ENCODE measurements at regions not wholly inside any gene's neighbourhood (a gene's known extent, or its start where the extent isn't known, plus 50 kb on each side); places are given as distances from the start of the nearest gene placed in this dataset.

DNA sequence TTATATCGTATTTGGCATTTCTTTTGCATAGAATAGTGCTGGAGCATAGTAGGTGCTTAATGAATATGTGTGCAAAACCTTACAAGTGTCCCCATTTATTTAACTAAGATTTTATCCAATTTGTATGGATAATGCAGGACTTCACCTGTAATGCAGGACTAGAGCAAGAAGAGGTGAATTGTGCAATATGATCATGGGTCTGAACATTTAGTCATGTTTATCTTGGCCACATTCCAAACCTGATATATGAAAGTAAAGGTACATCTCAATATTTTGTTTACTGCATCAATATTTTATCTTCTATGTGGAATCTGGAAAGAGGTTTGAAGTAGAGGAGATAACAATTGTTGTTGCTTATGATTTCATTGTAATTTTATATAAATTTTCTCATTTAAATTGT lies 1626.7 kb upstream of the B3GALT2 start:
- no peaks in the 10 kb centered on the region for H3K4me1 Mint-ChIP-seq
- H3K4me3 Mint-ChIP-seq, result no peak overlapping the region
- no peaks in the 10 kb centered on the region for H3K36me3 Mint-ChIP-seq (ENCODE audit: low read depth)
- H3K27me3 Mint-ChIP-seq (ENCODE audit: low read depth, poor library complexity), result no peaks in the 10 kb centered on the region
- no peak for DNase-seq
- H3K9me3 Mint-ChIP-seq, result no peaks in the 10 kb centered on the region
- TF ChIP-seq, protein P1, sequence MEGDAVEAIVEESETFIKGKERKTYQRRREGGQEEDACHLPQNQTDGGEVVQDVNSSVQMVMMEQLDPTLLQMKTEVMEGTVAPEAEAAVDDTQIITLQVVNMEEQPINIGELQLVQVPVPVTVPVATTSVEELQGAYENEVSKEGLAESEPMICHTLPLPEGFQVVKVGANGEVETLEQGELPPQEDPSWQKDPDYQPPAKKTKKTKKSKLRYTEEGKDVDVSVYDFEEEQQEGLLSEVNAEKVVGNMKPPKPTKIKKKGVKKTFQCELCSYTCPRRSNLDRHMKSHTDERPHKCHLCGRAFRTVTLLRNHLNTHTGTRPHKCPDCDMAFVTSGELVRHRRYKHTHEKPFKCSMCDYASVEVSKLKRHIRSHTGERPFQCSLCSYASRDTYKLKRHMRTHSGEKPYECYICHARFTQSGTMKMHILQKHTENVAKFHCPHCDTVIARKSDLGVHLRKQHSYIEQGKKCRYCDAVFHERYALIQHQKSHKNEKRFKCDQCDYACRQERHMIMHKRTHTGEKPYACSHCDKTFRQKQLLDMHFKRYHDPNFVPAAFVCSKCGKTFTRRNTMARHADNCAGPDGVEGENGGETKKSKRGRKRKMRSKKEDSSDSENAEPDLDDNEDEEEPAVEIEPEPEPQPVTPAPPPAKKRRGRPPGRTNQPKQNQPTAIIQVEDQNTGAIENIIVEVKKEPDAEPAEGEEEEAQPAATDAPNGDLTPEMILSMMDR (IDR thresholded peaks at IDR 0.05), result no peak
- no peak overlapping the region for H3K27ac Mint-ChIP-seq

DNA sequence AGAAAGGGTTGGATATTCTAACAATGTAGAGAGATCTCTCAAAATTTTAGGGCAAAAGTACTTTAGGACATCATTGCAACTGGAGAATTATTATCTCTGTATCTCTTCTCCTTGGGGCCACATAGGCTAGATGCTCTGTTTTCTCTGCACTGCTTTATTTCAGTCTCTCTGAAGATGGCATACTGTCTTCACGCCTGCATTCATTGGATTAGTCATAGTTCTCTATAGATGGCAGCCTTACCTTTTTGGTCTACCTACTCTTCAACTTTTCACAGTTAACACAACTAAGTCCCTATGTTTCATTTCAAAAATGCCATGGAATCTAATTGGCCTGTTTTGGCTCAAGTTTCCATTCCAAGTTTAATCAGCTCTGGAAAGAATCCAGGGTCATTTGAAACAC lies 1623.3 kb upstream of the B3GALT2 start:
- no peaks in the 10 kb centered on the region for H3K36me3 Mint-ChIP-seq (ENCODE audit: low read depth)
- H3K27me3 Mint-ChIP-seq (ENCODE audit: low read depth, poor library complexity), result no peaks in the 10 kb centered on the region
- no peak overlapping the region for H3K4me3 Mint-ChIP-seq
- no peaks in the 10 kb centered on the region for H3K4me1 Mint-ChIP-seq
- H3K27ac Mint-ChIP-seq, result no peak overlapping the region
- TF ChIP-seq, protein P1 (IDR thresholded peaks at IDR 0.05), result no peak
- no peaks in the 10 kb centered on the region for H3K9me3 Mint-ChIP-seq
- no peak for DNase-seq

DNA sequence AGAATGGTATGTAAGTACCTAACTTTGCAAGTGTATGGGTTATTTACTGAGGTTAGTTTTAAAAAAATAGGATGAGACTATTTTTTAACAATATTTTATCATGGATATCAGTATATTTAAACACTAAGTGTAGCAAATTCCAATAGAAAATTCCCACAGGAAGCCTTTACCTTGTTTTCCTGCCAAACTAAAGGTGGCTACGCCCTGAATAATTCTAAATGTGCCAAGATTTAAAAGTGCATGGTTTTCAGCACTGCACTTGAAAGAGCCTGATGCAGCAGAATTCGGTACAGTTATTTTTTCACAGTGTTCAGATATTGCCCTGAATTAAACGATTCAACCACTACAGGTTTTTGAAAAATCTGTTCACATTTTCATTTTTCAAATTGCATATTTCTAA lies 1622.8 kb upstream of the B3GALT2 start:
- TF ChIP-seq, protein P1 (IDR thresholded peaks at IDR 0.05), result no peak
- no peaks in the 10 kb centered on the region for H3K36me3 Mint-ChIP-seq (ENCODE audit: low read depth)
- no peaks in the 10 kb centered on the region for H3K27me3 Mint-ChIP-seq (ENCODE audit: low read depth, poor library complexity)

DNA sequence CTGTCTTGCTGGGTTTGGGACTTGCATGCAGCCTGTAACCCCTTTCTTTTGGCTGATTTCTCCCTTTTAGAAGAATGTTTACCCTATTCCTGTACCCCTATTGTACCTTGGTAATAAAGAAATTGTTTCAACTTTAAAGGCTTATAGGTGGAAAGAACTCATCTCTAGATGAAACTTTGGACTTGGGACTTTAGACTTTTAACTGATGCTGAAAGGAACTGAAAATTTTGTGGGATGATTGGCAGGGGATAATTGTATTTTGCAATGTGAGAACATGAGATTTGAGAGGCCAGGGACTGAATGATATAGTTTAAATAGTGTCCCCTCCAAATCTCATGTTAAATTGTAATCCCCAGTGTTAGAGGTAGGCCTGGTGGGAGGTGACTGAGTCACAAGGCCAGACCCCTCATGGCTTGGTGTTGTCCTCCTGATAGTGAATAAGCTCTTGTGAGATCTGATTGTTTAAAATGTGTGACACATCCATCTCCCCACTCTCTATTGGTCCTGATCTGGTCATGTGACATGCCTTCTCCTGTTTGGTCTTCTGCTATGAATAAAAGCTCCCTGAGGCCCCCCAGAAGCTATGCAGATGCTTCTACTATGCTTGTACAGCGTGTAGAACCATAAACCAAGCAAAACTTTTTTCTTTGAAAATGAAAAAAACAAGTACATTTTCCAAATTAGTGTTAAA lies 1621.3 kb upstream of the B3GALT2 start:
- Mint-ChIP-seq H3K9me3 (no peaks in the 10 kb centered on the region), H3K36me3 (ENCODE audit: low read depth) (no peaks in the 10 kb centered on the region), H3K27me3 (ENCODE audit: low read depth, poor library complexity) (no peaks in the 10 kb centered on the region), H3K27ac (no peak overlapping the region), H3K4me3 (no peak overlapping the region), H3K4me1 (no peaks in the 10 kb centered on the region)
- TF ChIP-seq, protein P1 (IDR thresholded peaks at IDR 0.05), result no peak
- no peak for DNase-seq

More for the DNA sequence above, 1622.8 kb upstream of the B3GALT2 start:
- no peak for DNase-seq
- Mint-ChIP-seq H3K4me3 (no peak overlapping the region), H3K4me1 (no peaks in the 10 kb centered on the region), H3K9me3 (no peaks in the 10 kb centered on the region), H3K27ac (no peak overlapping the region)

DNA sequence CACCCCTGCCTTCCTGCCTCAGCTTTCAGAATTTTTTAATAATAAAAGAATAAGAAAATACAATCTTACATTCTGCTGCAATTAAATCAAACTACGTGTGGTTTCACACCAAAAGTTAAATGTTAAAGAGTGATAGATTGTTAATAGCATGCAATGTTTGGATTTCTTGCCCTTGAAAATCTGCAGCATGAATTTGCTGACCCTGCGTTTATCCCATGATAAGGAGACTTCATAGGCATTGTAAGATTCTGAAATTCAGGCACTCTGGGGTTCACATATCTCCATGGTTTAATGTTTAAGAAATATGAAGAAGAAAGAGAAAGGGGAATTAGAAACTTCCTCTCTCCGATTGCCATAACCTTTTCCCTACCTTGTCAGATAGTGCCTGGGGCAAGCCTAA lies 1616.2 kb upstream of the B3GALT2 start:
- TF ChIP-seq, protein P1 (IDR thresholded peaks at IDR 0.05), result no peak
- no peak overlapping the region for H3K27ac Mint-ChIP-seq
- DNase-seq, result no peak
- H3K4me3 Mint-ChIP-seq, result no peak overlapping the region
- H3K4me1 Mint-ChIP-seq, result no peaks in the 10 kb centered on the region
- H3K27me3 Mint-ChIP-seq (ENCODE audit: low read depth, poor library complexity), result no peaks in the 10 kb centered on the region
- no peaks in the 10 kb centered on the region for H3K9me3 Mint-ChIP-seq
- H3K36me3 Mint-ChIP-seq (ENCODE audit: low read depth), result no peaks in the 10 kb centered on the region

DNA sequence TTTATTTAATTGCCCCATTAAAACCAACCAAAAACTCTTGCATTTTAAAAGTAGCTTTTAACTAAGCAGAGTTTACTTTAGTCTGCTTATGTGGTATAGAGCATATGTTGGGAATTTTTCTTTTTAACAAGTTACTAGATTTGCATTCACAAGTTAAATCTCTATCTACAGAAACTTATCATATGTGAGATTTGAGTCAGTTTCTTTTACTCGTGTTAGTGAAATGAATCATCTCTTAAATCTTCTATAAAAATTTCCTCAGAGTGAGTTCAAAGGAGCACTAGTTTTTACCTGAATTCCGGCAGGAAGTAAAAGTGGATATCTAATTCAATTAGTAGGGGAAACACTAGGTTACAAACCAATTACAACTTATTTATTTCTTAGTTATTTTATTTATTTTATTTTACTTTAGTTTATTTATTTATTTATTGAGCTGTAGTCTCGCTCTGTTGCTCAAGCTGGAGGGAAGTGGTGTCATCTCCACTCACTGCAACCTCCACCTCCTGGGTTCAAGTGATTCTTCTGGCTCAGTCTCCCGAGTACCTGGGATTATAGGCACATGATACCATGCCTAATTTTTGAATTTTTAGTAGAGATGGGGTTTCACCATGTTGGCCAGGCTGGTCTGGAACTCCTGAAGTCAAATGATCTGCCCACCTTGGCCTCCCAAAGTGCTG lies 1609.6 kb upstream of the B3GALT2 start:
- Mint-ChIP-seq H3K4me3 (no peak overlapping the region), H3K9me3 (no peaks in the 10 kb centered on the region), H3K4me1 (no peaks in the 10 kb centered on the region), H3K36me3 (ENCODE audit: low read depth) (no peaks in the 10 kb centered on the region), H3K27me3 (ENCODE audit: low read depth, poor library complexity) (no peaks in the 10 kb centered on the region), H3K27ac (no peak overlapping the region)
- TF ChIP-seq, protein P1 (IDR thresholded peaks at IDR 0.05), result no peak
- DNase-seq, result no peak
